ENCODE measurements at regions not wholly inside any gene's neighbourhood (a gene's known extent, or its start where the extent isn't known, plus 50 kb on each side); places are given as distances from the start of the nearest gene placed in this dataset.

GRCh38 chr6:14306151-14306906, 188.8 kb downstream of the CD83 start:
- TF ChIP-seq CTCF (conservative IDR thresholded peaks at IDR 0.05) (no peak), EZH2 (IDR thresholded peaks at IDR 0.05; ENCODE audit: low read depth) (no peak)
